Cardiac fibroblast (primary cell): ENCODE measurements at regions not wholly inside any gene's neighbourhood (a gene's known extent, or its start where the extent isn't known, plus 50 kb on each side); places are given as distances from the start of the nearest gene placed in this dataset.

Source experiments
- DNase-seq, 2 donors: peaks; one replicate each; pipeline versions ENCODE4 v3.0.0 to v3.0.0-alpha.2; 2010; ENCODE audit warnings: low read depth in 2 of 2
- H3K4me3 ChIP-seq, 2 donors: replicated peaks in 1 of 2; 1 replicate in 1 of 2; 2 replicates in 1 of 2; pipeline ENCODE4 v1.5.1; 2011; ENCODE audit warnings: low read depth in 2 of 2, low read length in 2 of 2, mild to moderate bottlenecking in 2 of 2, moderate library complexity in 1 of 2
- TF ChIP-seq, protein P1 (sequence below): IDR thresholded peaks from one replicate; pipeline ENCODE4 v1.5.1; 2011; ENCODE audit warnings: low read depth, mild to moderate bottlenecking, low read length, inconsistent platforms

GRCh38 chr9:13725516-13725915 is 446.0 kb upstream of the MPDZ start:
- H3K4me3 ChIP-seq: no peak overlapping the region
- no peak for DNase-seq
- TF ChIP-seq, protein P1, sequence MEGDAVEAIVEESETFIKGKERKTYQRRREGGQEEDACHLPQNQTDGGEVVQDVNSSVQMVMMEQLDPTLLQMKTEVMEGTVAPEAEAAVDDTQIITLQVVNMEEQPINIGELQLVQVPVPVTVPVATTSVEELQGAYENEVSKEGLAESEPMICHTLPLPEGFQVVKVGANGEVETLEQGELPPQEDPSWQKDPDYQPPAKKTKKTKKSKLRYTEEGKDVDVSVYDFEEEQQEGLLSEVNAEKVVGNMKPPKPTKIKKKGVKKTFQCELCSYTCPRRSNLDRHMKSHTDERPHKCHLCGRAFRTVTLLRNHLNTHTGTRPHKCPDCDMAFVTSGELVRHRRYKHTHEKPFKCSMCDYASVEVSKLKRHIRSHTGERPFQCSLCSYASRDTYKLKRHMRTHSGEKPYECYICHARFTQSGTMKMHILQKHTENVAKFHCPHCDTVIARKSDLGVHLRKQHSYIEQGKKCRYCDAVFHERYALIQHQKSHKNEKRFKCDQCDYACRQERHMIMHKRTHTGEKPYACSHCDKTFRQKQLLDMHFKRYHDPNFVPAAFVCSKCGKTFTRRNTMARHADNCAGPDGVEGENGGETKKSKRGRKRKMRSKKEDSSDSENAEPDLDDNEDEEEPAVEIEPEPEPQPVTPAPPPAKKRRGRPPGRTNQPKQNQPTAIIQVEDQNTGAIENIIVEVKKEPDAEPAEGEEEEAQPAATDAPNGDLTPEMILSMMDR: no peak

- peak; percentile 31 to 62 for DNase-seq
- no peak overlapping the region for H3K4me3 ChIP-seq
These were observed 442.2 kb upstream of the MPDZ start for GRCh38 chr9:13721481-13722235.

DNA sequence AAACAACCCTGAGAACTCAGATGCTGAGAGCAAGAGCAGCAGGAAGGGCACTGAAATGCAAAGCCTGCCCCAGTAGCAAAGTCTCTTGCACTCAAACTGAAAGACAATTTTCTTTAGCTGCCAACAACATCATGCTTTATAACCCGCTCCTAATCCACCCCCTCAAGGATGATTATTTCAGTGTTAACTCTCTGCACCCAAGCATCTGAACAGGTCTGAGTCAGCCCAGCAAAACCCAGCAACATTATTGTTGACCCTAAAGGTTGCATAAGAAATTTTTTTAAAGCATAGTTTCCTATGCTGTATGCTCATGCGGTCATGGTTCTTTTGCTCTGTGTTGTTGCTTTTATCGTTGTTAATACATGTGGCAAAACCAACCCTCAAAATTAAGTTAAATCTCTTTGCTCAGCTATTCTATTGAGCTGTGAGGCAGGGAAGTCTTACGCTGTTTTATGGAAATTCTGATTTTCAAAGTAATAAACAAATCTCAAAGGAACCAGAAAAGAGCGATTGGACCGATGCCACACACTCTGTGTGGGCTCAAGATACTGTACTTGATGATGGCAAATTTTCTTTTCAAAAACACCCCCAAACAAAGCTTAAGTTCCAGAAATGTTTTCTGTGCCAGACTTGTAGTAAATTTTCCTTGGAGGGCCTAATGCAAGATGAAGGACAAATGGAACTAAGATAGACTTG is 440.6 kb upstream of the MPDZ start:
- TF ChIP-seq, protein P1: no peak
- peak; percentile 85 to 93 for DNase-seq
- no peak overlapping the region for H3K4me3 ChIP-seq

More at GRCh38 chr9:13721481-13722235, 442.2 kb upstream of the MPDZ start:
- TF ChIP-seq, protein P1: no peak

DNA sequence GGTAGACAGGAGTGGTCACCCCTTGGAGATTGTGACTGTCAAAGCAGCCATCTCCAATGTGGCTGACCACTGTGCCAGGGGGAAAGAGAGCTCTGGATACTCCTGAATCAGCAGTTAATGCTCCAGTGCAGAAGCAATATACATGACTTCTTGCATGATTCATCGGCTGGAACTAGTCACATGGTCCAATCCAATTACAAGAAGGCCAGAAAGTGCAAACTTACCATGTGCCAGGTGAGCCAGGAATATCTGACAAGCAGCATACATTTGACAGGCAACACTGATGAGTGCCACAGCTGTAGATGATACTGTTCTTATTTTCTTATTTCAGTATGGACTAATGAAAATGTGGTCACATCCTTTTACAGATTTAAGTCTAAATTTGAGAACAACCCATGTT is 440.0 kb upstream of the MPDZ start:
- H3K4me3 ChIP-seq: no peak overlapping the region
- DNase-seq: peak in 1 of 2 donors; percentile 67
- TF ChIP-seq, protein P1: no peak

DNA sequence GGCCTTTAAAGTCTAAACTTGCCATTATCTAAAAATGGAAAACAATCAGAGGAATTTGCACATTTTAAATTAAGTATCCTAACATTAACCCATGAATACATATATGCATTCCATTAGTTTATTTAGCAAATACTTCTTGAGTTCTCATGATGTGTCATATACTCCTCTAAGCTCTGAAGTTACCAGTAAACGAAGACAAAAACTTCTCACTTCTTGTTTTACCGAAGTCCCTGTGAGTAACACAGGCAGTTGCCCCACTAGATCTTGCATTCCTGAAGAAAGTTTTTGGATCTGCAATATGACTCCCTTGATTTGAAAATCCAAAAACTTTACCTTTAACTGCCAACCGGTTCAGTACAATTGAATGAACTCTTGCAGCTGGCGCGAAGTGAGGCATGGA is 439.0 kb upstream of the MPDZ start:
- H3K4me3 ChIP-seq: no peak overlapping the region
- TF ChIP-seq, protein P1: no peak
- peak in 1 of 2 donors; percentile 81 for DNase-seq

- TF ChIP-seq, protein P1: no peak
- DNase-seq: peak in 1 of 2 donors; percentile 69
- no peak overlapping the region for H3K4me3 ChIP-seq
These were observed 438.6 kb upstream of the MPDZ start for GRCh38 chr9:13718086-13718485.
